Common myeloid progenitor, CD34-positive (primary cell): ENCODE measurements at regions not wholly inside any gene's neighbourhood (a gene's known extent, or its start where the extent isn't known, plus 50 kb on each side); places are given as distances from the start of the nearest gene placed in this dataset.

Experiments used
- CTCF ChIA-PET: fragments of 350-600 bp; sonication (Branson Sonifier 250); formaldehyde crosslinking; loops from one replicate; lab custom pipeline; 2021; ENCODE audit warnings: antibody characterized with exemption; lab: Charles Lee
- POLR2A ChIA-PET: fragments of 350-600 bp; sonication (Branson Sonifier 250); formaldehyde crosslinking; loops from one replicate; lab custom pipeline; 2021; ENCODE audit warnings: antibody characterized with exemption; lab: Charles Lee
- DNase-seq, 3 donors: peaks; one replicate each; pipeline versions ENCODE4 v3.0.0 to v3.0.0-alpha.2; 2013
- H3K27ac ChIP-seq, 2 experiments: 1 replicate in 1 of 2; 2 replicates in 1 of 2; pipeline ENCODE4 v1.7.0; 2013; ENCODE audit warnings: inconsistent platforms in 2 of 2, low read length in 2 of 2, mild to moderate bottlenecking in 2 of 2, low read depth in 1 of 2, moderate library complexity in 1 of 2; ENCODE audit not compliant: severe bottlenecking in 2 of 2, insufficient read depth in 1 of 2, poor library complexity in 1 of 2
- H3K27me3 ChIP-seq, 5 experiments: replicated peaks in 2 of 5; 1 replicate in 3 of 5; 2 replicates in 2 of 5; pipeline versions ENCODE4 v1.6.1 to v1.7.0; 2013; ENCODE audit warnings: low read length in 4 of 5, mild to moderate bottlenecking in 2 of 5, moderate library complexity in 2 of 5, inconsistent platforms in 1 of 5; ENCODE audit not compliant: insufficient read depth in 5 of 5, control insufficient read depth in 4 of 5
- H3K36me3 ChIP-seq, 4 experiments: 1 replicate in 2 of 4; 2 replicates in 2 of 4; pipeline versions ENCODE4 v1.6.1 to v1.7.0; 2013; ENCODE audit warnings: low read length in 3 of 4, control low read depth in 1 of 4, mild to moderate bottlenecking in 1 of 4; ENCODE audit not compliant: control insufficient read depth in 4 of 4, insufficient read depth in 4 of 4
- H3K4me1 ChIP-seq, 4 experiments: 1 replicate in 3 of 4; 2 replicates in 1 of 4; pipeline versions ENCODE4 v1.6.1 to v1.7.1; 2013; ENCODE audit warnings: low read length in 3 of 4, mild to moderate bottlenecking in 3 of 4, control low read depth in 1 of 4, inconsistent platforms in 1 of 4, moderate library complexity in 1 of 4; ENCODE audit not compliant: control insufficient read depth in 4 of 4, insufficient read depth in 4 of 4; ENCODE audit errors: control extremely low read depth in 1 of 4
- H3K4me3 ChIP-seq, 7 experiments: 1 replicate in 4 of 7; 2 replicates in 3 of 7; pipeline versions ENCODE4 v1.5.1 to v1.7.0; 2013; ENCODE audit warnings: mild to moderate bottlenecking in 7 of 7, low read length in 6 of 7, moderate library complexity in 6 of 7, inconsistent platforms in 2 of 7, low read depth in 2 of 7, control low read depth in 1 of 7; ENCODE audit not compliant: insufficient read depth in 4 of 7, control insufficient read depth in 1 of 7; ENCODE audit errors: extremely low read depth in 1 of 7
- H3K9me3 ChIP-seq, 5 experiments: 1 replicate in 4 of 5; 2 replicates in 1 of 5; pipeline versions ENCODE4 v1.6.1 to v1.7.1; 2013; ENCODE audit warnings: low read length in 4 of 5, mild to moderate bottlenecking in 2 of 5, inconsistent platforms in 1 of 5, low read depth in 1 of 5, moderate library complexity in 1 of 5; ENCODE audit not compliant: control insufficient read depth in 4 of 5, insufficient read depth in 2 of 5; ENCODE audit errors: control extremely low read depth in 1 of 5
- WGBS: methylation state at CpG from one replicate; pipeline ENCODE4 v1.1.5; 2013; ENCODE audit not compliant: insufficient coverage; 5-methylcytosine and 5-hydroxymethylcytosine counted together

GRCh38 chr2:84204995-84205394 is 254.1 kb downstream of the SUCLG1 start:
- Histone ChIP-seq H3K4me3 (no peak overlapping the region), H3K27me3 (no peaks in the 10 kb centered on the region), H3K9me3 (peaks cover 0 to 16% (median 8%) of the 10 kb centered on the region in 5 experiments), H3K4me1 (peaks cover 0 to 11% (median 5%) of the 10 kb centered on the region in 4 experiments), H3K27ac (no peak overlapping the region), H3K36me3 (no peaks in the 10 kb centered on the region)
- ChIA-PET POLR2A (no interaction called here), CTCF (no interaction called here)
- no CpG with 5 or more reads among the region's 3 CpGs for WGBS
- DNase-seq: no peak

- CTCF ChIA-PET: no interaction called here
- 100% methylated on average over 1 of the region's 4 CpGs for WGBS
Measured at GRCh38 chr2:84202166-84202565, 256.9 kb downstream of the SUCLG1 start.

DNA sequence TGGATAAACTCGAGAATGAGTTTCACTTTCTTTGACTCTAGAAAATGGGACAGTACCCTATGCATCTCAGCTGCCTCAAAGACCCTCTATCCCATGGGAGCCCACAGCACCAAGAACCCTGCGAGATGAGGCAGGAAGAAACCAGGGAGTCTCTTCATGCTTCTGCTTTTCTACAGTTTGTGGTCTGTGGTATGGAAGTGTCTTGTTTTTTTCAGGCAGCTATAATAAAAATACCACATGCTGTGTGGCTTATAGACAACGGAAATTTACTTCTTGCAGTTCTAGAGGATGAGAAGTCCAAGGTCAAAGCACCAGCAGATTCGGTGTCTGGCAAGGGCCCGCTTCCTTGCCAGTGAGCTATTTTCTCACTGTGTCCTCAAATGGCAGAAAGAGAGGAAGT is 257.9 kb downstream of the SUCLG1 start:
- no peaks in the 10 kb centered on the region for H3K27me3 ChIP-seq
- 65% methylated on average over 4 of the region's 5 CpGs for whole genome bisulfite sequencing
- peak in 2 of 3 donors; percentile 31 to 47 for DNase-seq
- ChIA-PET CTCF (no interaction called here), POLR2A (no interaction called here)
- H3K4me3 ChIP-seq: no peak overlapping the region
- peaks cover 0 to 1% (median 0%) of the 10 kb centered on the region in 4 experiments for H3K4me1 ChIP-seq
- no peaks in the 10 kb centered on the region for H3K36me3 ChIP-seq
- H3K27ac ChIP-seq: no peak overlapping the region
- H3K9me3 ChIP-seq: peaks cover 0 to 20% (median 8%) of the 10 kb centered on the region in 5 experiments

More at GRCh38 chr2:84202166-84202565, 256.9 kb downstream of the SUCLG1 start:
- H3K4me3 ChIP-seq: no peak overlapping the region
- POLR2A ChIA-PET: no interaction called here
- peaks cover 0 to 11% (median 5%) of the 10 kb centered on the region in 4 experiments for H3K4me1 ChIP-seq
- H3K27me3 ChIP-seq: no peaks in the 10 kb centered on the region
- DNase-seq: no peak
- no peaks in the 10 kb centered on the region for H3K36me3 ChIP-seq
- H3K9me3 ChIP-seq: peaks cover 0 to 20% (median 8%) of the 10 kb centered on the region in 5 experiments
- H3K27ac ChIP-seq: no peak overlapping the region

- no peaks in the 10 kb centered on the region for H3K27me3 ChIP-seq
- H3K9me3 ChIP-seq: peaks cover 0 to 18% (median 8%) of the 10 kb centered on the region in 5 experiments
- H3K36me3 ChIP-seq: no peaks in the 10 kb centered on the region
- ChIA-PET POLR2A (no interaction called here), CTCF (no interaction called here)
- H3K4me3 ChIP-seq: no peak overlapping the region
- no peaks in the 10 kb centered on the region for H3K4me1 ChIP-seq
- DNase-seq: peak in 1 of 3 donors; percentile 5
- no peak overlapping the region for H3K27ac ChIP-seq
- 100% methylated on average over 1 of the region's 1 CpG for WGBS
Measured at GRCh38 chr2:84197901-84198300, 261.2 kb downstream of the SUCLG1 start.

GRCh38 chr2:84194949-84195644 is 264.0 kb downstream of the SUCLG1 start:
- Histone ChIP-seq H3K27ac (no peak overlapping the region), H3K4me3 (no peak overlapping the region), H3K36me3 (no peaks in the 10 kb centered on the region), H3K27me3 (no peaks in the 10 kb centered on the region), H3K9me3 (peaks cover 0 to 4% (median 0%) of the 10 kb centered on the region in 5 experiments), H3K4me1 (no peaks in the 10 kb centered on the region)
- no peak for DNase-seq
- 89% methylated on average over 2 of the region's 3 CpGs for WGBS
- ChIA-PET CTCF (no interaction called here), POLR2A (no interaction called here)

GRCh38 chr2:84194181-84194580 is 264.9 kb downstream of the SUCLG1 start:
- H3K36me3 ChIP-seq: no peaks in the 10 kb centered on the region
- H3K4me3 ChIP-seq: no peak overlapping the region
- WGBS: 86% methylated on average over 1 of the region's 2 CpGs
- H3K27ac ChIP-seq: no peak overlapping the region
- H3K4me1 ChIP-seq: no peaks in the 10 kb centered on the region
- H3K27me3 ChIP-seq: no peaks in the 10 kb centered on the region
- ChIA-PET CTCF (no interaction called here), POLR2A (no interaction called here)
- peaks cover 0 to 1% (median 0%) of the 10 kb centered on the region in 5 experiments for H3K9me3 ChIP-seq
- no peak for DNase-seq

GRCh38 chr2:84187258-84187657 is 271.8 kb downstream of the SUCLG1 start:
- H3K36me3 ChIP-seq: no peaks in the 10 kb centered on the region
- no peaks in the 10 kb centered on the region for H3K4me1 ChIP-seq
- no peak overlapping the region for H3K27ac ChIP-seq
- ChIA-PET POLR2A (no interaction called here), CTCF (no interaction called here)
- DNase-seq: no peak
- no peaks in the 10 kb centered on the region for H3K9me3 ChIP-seq
- 94% methylated on average over 2 of the region's 3 CpGs for WGBS
- H3K4me3 ChIP-seq: no peak overlapping the region
- no peaks in the 10 kb centered on the region for H3K27me3 ChIP-seq
